Lower leg skin (tissue), 3 donors: ENCODE measurements at regions not wholly inside any gene's neighbourhood (a gene's known extent, or its start where the extent isn't known, plus 50 kb on each side); places are given as distances from the start of the nearest gene placed in this dataset.

Experiments used
- POLR2A ChIP-seq, 2 donors: fragments of 450-650 bp; IDR thresholded peaks; one replicate each; pipeline ENCODE4 v1.6.1; 2016 to 2017; ENCODE audit warnings: antibody characterized with exemption in 2 of 2, mild to moderate bottlenecking in 1 of 2, moderate library complexity in 1 of 2
- TF ChIP-seq, protein P1 (sequence below), 3 donors: fragments of 450-650 bp; IDR thresholded peaks; one replicate each; pipeline ENCODE4 v1.5.1; 2016; ENCODE audit warnings: antibody characterized with exemption in 3 of 3, mild to moderate bottlenecking in 3 of 3, moderate library complexity in 2 of 3

DNA sequence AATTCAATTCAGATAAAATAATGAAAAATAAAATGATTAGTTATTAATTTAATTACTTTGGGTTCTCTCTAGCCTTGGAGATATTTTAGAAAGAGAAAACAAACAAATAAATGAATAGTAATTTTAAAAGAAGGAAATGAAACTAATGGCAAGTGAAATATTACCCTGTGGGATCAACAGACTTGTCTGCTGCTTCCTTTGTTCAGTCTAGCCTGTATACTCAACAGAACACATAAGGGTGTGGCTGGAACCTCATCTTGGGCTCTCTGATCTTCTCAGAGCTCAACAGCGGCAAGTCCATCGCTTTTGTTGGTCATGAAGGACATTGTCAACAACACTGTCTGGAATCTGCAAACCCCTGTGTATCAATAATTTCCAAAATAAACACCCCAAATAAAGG, 904.9 kb downstream of the IPMK start:
- TF ChIP-seq POLR2A (IDR thresholded peaks at IDR 0.05), result no peak
- TF ChIP-seq, protein P1, sequence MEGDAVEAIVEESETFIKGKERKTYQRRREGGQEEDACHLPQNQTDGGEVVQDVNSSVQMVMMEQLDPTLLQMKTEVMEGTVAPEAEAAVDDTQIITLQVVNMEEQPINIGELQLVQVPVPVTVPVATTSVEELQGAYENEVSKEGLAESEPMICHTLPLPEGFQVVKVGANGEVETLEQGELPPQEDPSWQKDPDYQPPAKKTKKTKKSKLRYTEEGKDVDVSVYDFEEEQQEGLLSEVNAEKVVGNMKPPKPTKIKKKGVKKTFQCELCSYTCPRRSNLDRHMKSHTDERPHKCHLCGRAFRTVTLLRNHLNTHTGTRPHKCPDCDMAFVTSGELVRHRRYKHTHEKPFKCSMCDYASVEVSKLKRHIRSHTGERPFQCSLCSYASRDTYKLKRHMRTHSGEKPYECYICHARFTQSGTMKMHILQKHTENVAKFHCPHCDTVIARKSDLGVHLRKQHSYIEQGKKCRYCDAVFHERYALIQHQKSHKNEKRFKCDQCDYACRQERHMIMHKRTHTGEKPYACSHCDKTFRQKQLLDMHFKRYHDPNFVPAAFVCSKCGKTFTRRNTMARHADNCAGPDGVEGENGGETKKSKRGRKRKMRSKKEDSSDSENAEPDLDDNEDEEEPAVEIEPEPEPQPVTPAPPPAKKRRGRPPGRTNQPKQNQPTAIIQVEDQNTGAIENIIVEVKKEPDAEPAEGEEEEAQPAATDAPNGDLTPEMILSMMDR (IDR thresholded peaks at IDR 0.05), result no peak
